GM12878 (cell line): ENCODE measurements at regions not wholly inside any gene's neighbourhood (a gene's known extent, or its start where the extent isn't known, plus 50 kb on each side); places are given as distances from the start of the nearest gene placed in this dataset.

Experiments
- ATAC-seq: fragments of 200-7000 bp; cut with Tn5 transposase; 3 replicates; pipeline ENCODE4 v1.9.1; 2020; ENCODE audit warnings: mild to moderate bottlenecking, moderate library complexity
- BruUV-seq: library from RNA; stranded (reverse); fragments of 400-500 nt; replicated peaks from 2 replicates; lab custom pipeline; 2021; lab: Mats Ljungman, UMichigan
- CTCF ChIA-PET: fragments of 300-600 bp; sonication (Branson Sonifier 250); formaldehyde crosslinking; extraction: SDS; loops from one replicate; lab custom pipeline; 2021; ENCODE audit warnings: inconsistent platforms; lab: Yijun Ruan, JAX
- POLR2A ChIA-PET: fragments of 350-600 bp; formaldehyde crosslinking; extraction: SDS; loops from one replicate; lab custom pipeline; 2021; ENCODE audit warnings: inconsistent platforms; lab: Charles Lee
- RAD21 ChIA-PET: fragments of 300-600 bp; sonication (Branson Sonifier 250); formaldehyde crosslinking; loops from one replicate; lab custom pipeline; 2023; ENCODE audit warnings: antibody characterized with exemption; ENCODE audit not compliant: unreplicated experiment; lab: Charles Lee
- SMC1A ChIA-PET: fragments of 300-600 bp; sonication (Branson Sonifier 250); formaldehyde crosslinking; loops from one replicate; lab custom pipeline; 2023; ENCODE audit not compliant: unreplicated experiment, uncharacterized antibody; lab: Charles Lee
- DNase-seq: peaks from one replicate; pipeline ENCODE4 v3.0.0-alpha.2; 2011; ENCODE audit warnings: low read depth, low spot score
- FAIRE-seq: peaks from 3 replicates; lab custom pipeline; 2011; peaks lifted over from hg19 to GRCh38; lab: Jason Lieb, UNC
- H2AFZ ChIP-seq: 2 replicates; pipeline ENCODE4 v1.6.0; 2011; ENCODE audit warnings: low read depth, low read length, control low read depth; ENCODE audit not compliant: control insufficient read depth
- H3K27ac ChIP-seq: 2 replicates; pipeline ENCODE4 v1.5.1; 2011; ENCODE audit warnings: control low read depth; ENCODE audit not compliant: control insufficient read depth, insufficient read depth
- H3K27me3 ChIP-seq, 2 experiments: replicated peaks in 1 of 2; 2 replicates each; pipeline versions ENCODE4 v1.6.0 to v1.6.1; 2011; ENCODE audit warnings: low read length in 1 of 2; ENCODE audit not compliant: control insufficient read depth in 2 of 2, insufficient read depth in 2 of 2
- H3K36me3 ChIP-seq, 2 experiments: 2 replicates each; pipeline ENCODE4 v1.5.1; 2011; ENCODE audit warnings: low read length in 1 of 2; ENCODE audit not compliant: control insufficient read depth in 2 of 2, insufficient read depth in 2 of 2
- H3K4me1 ChIP-seq: 2 replicates; pipeline ENCODE4 v1.6.1; 2011; ENCODE audit warnings: mild to moderate bottlenecking, low read length, moderate library complexity, mixed read lengths; ENCODE audit not compliant: control insufficient read depth, insufficient read depth
- H3K4me2 ChIP-seq: 2 replicates; pipeline ENCODE4 v1.6.0; 2011; ENCODE audit warnings: control low read depth; ENCODE audit not compliant: control insufficient read depth, insufficient read depth
- H3K4me3 ChIP-seq: fragments of 200-600 bp; sonication (generic); 2 replicates; pipeline ENCODE4 v1.5.1; 2016
- H3K79me2 ChIP-seq: 2 replicates; pipeline ENCODE4 v1.6.0; 2011; ENCODE audit warnings: low read length; ENCODE audit not compliant: control insufficient read depth, insufficient read depth
- H3K9ac ChIP-seq: 2 replicates; pipeline ENCODE4 v1.8.0; 2011; ENCODE audit warnings: low read length, control low read depth, mixed read lengths; ENCODE audit not compliant: control insufficient read depth, insufficient read depth
- H3K9me3 ChIP-seq: replicated peaks from 3 replicates; pipeline ENCODE4 v1.5.1; 2011; ENCODE audit warnings: mild to moderate bottlenecking, low read length; ENCODE audit not compliant: control insufficient read depth, insufficient read depth
- H4K20me1 ChIP-seq: 2 replicates; pipeline ENCODE4 v1.6.0; 2011; ENCODE audit not compliant: control insufficient read depth, insufficient read depth
- CEBPB ChIP-seq, 2 experiments: fragments of 150-350 bp in 1 of 2; IDR thresholded peaks; 2 replicates each; pipeline ENCODE4 v1.6.1; 2012 to 2014; ENCODE audit warnings: low read depth in 2 of 2, low read length in 2 of 2, borderline replicate concordance in 1 of 2, inconsistent platforms in 1 of 2
- CTCF ChIP-seq, 3 experiments: IDR thresholded peaks in 2 of 3; conservative IDR thresholded peaks in 1 of 3; 2 replicates each; pipeline ENCODE4 v1.5.1; 2011; ENCODE audit warnings: low read depth in 3 of 3, low read length in 3 of 3, mild to moderate bottlenecking in 3 of 3, control low read depth in 2 of 3, moderate library complexity in 2 of 3, inconsistent platforms in 1 of 3, mixed read lengths in 1 of 3; ENCODE audit not compliant: control insufficient read depth in 2 of 3, insufficient read depth in 1 of 3; ENCODE audit errors: extremely low read depth in 1 of 3
- DPF2 ChIP-seq: fragments of 450-650 bp; IDR thresholded peaks from 2 replicates; pipeline ENCODE4 v1.6.1; 2017; ENCODE audit warnings: mild to moderate bottlenecking
- E2F8 ChIP-seq: fragments of 450-650 bp; IDR thresholded peaks from 2 replicates; pipeline ENCODE4 v1.6.1; 2018; ENCODE audit warnings: mild to moderate bottlenecking, low read depth, moderate library complexity; ENCODE audit not compliant: partially characterized antibody
- ELK1 ChIP-seq: IDR thresholded peaks from 2 replicates; pipeline ENCODE4 v1.6.1; 2012; ENCODE audit warnings: low read depth, low read length, improper control_type of control experiment
- IKZF2 ChIP-seq, 2 experiments: fragments of 450-650 bp; IDR thresholded peaks; 2 replicates each; pipeline ENCODE4 v1.6.1; 2017; ENCODE audit warnings: mild to moderate bottlenecking in 2 of 2, moderate library complexity in 2 of 2
- KAT2A ChIP-seq: conservative IDR thresholded peaks from 2 replicates; pipeline ENCODE4 v1.6.1; 2011; ENCODE audit warnings: low read depth, low read length; ENCODE audit not compliant: control insufficient read depth
- NBN ChIP-seq: fragments of 450-650 bp; IDR thresholded peaks from 2 replicates; pipeline ENCODE4 v1.6.1; 2016
- RCOR1 ChIP-seq: conservative IDR thresholded peaks from 2 replicates; pipeline ENCODE4 v1.6.1; 2012; ENCODE audit warnings: low read depth, low read length, improper control_type of control experiment
- USF1 ChIP-seq: IDR thresholded peaks from 2 replicates; pipeline ENCODE4 v1.6.1; 2011; ENCODE audit warnings: borderline replicate concordance, low read depth, mild to moderate bottlenecking, moderate library complexity, mixed read lengths, low read length; ENCODE audit not compliant: insufficient read depth; ENCODE audit errors: extremely low read length
- WGBS: methylation state at CpG from one replicate; pipeline ENCODE4 v1.1.6; 2016; ENCODE audit warnings: low lambda C conversion rate; ENCODE audit not compliant: insufficient replicate concordance, insufficient coverage; ENCODE audit errors: missing lambda C conversion rate; 5-methylcytosine and 5-hydroxymethylcytosine counted together
- in situ Hi-C: fragments of 300-500 bp; cut with MboI; formaldehyde crosslinking; loops from 9 replicates; pipeline ENCODE4 v1.14.3; 2018; ENCODE audit warnings: mixed read lengths
- intact Hi-C: fragments of 100-400 bp; cut with micrococcal nuclease; formaldehyde crosslinking; loops from one replicate; pipeline ENCODE4 v1.14.2; 2022; ENCODE audit not compliant: unreplicated experiment
- TF ChIP-seq, protein P1 (sequence below): IDR thresholded peaks from 2 replicates; pipeline ENCODE4 v1.6.1; 2011; ENCODE audit warnings: low read depth, low read length, improper control_type of control experiment, borderline replicate concordance
- TF ChIP-seq, protein P2 (sequence below): fragments of 450-650 bp; IDR thresholded peaks from 2 replicates; pipeline ENCODE4 v1.6.1; 2017; ENCODE audit warnings: mild to moderate bottlenecking, low read depth, inconsistent platforms; ENCODE audit not compliant: poor library complexity, severe bottlenecking

DNA sequence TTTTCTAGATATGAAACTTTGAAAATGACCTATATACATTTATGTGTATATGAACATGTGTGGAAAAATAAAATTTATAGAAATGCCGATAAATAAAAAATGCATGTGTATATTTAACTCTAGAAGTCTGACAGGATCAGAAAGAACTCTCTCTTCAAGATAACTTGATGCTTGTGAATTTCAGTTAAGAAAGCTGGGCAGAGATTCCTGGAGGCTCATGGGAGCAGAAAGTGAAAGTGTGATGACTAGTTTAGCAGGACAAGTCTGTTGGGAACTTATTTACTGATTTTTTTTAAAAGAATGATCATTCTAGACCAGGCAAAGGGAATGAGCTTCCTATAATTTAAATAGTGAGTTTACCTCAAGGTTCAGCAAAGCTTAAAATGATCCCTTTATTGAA lies 81.5 kb upstream of the KCNAB1 start (continued):
- no peak for TF ChIP-seq CTCF (IDR thresholded peaks at IDR 0.05 in 2 of 3, conservative IDR thresholded peaks at IDR 0.05 in 1 of 3; ENCODE audit: control insufficient read depth in 2 of 3, extremely low read depth in 1 of 3, insufficient read depth in 1 of 3, low read depth in 3 of 3, low read length in 3 of 3)

GRCh38 chr3:156040041-156040440 lies 80.3 kb upstream of the KCNAB1 start:
- Histone ChIP-seq H3K36me3 (no peaks in the 10 kb centered on the region), H3K9ac (no peak overlapping the region), H3K27me3 (no peaks in the 10 kb centered on the region), H3K9me3 (no peaks in the 10 kb centered on the region), H3K79me2 (no peaks in the 10 kb centered on the region), H3K4me3 (no peak overlapping the region), H3K27ac (no peak overlapping the region), H4K20me1 (no peaks in the 10 kb centered on the region), H2AFZ (no peak overlapping the region), H3K4me1 (no peaks in the 10 kb centered on the region), H3K4me2 (no peak overlapping the region)
- BruUV-seq = no TSS peak
- DNase-seq = no peak
- CTCF ChIA-PET = interaction anchor here (0.7 to 0.9 kb wide), 2 partner anchors 36 to 120 kb away, joined by 3 read pairs; no protein-coding TSS in a partner anchor
- FAIRE-seq = no peak
- SMC1A ChIA-PET = interaction anchor here (0.5 to 1.0 kb wide), 3 partner anchors 9 to 467 kb away, joined by 3 read pairs; partner anchors contain the start of gene C3orf33
- WGBS = 32% methylated on average over 1 of the region's 1 CpG
- RAD21 ChIA-PET = interaction anchor here (0.7 kb wide), 2 partner anchors 635 to 1670 kb away, joined by 3 to 4 read pairs; partner anchors contain the start of gene TIPARP
- intact Hi-C loops = no loop called here
- no peak for ATAC-seq
- POLR2A ChIA-PET = no interaction called here
- in situ Hi-C loops = no loop called here
- TF ChIP-seq IKZF2 (IDR thresholded peaks at IDR 0.05) (no peak), NBN (no peak), USF1 (no peak), E2F8 (no peak), ELK1 (no peak), DPF2 (no peak), KAT2A (no peak), RCOR1 (no peak), CEBPB (IDR thresholded peaks at IDR 0.05; ENCODE audit: borderline replicate concordance in 1 of 2, low read depth in 2 of 2, low read length in 2 of 2) (no peak)
- TF ChIP-seq, protein P1, sequence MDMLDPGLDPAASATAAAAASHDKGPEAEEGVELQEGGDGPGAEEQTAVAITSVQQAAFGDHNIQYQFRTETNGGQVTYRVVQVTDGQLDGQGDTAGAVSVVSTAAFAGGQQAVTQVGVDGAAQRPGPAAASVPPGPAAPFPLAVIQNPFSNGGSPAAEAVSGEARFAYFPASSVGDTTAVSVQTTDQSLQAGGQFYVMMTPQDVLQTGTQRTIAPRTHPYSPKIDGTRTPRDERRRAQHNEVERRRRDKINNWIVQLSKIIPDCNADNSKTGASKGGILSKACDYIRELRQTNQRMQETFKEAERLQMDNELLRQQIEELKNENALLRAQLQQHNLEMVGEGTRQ = no peak
- TF ChIP-seq, protein P2, sequence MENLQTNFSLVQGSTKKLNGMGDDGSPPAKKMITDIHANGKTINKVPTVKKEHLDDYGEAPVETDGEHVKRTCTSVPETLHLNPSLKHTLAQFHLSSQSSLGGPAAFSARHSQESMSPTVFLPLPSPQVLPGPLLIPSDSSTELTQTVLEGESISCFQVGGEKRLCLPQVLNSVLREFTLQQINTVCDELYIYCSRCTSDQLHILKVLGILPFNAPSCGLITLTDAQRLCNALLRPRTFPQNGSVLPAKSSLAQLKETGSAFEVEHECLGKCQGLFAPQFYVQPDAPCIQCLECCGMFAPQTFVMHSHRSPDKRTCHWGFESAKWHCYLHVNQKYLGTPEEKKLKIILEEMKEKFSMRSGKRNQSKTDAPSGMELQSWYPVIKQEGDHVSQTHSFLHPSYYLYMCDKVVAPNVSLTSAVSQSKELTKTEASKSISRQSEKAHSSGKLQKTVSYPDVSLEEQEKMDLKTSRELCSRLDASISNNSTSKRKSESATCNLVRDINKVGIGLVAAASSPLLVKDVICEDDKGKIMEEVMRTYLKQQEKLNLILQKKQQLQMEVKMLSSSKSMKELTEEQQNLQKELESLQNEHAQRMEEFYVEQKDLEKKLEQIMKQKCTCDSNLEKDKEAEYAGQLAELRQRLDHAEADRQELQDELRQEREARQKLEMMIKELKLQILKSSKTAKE = no peak
